NB4 (cell line): ENCODE measurements at regions not wholly inside any gene's neighbourhood (a gene's known extent, or its start where the extent isn't known, plus 50 kb on each side); places are given as distances from the start of the nearest gene placed in this dataset.

Experiments used
- DNase-seq: peaks from one replicate; pipeline ENCODE4 v3.0.0; 2010; ENCODE audit warnings: low read depth
- H3K4me3 ChIP-seq: one replicate; pipeline ENCODE4 v1.5.1; 2011; ENCODE audit warnings: mild to moderate bottlenecking, low read depth, low read length, moderate library complexity
- MYC ChIP-seq: IDR thresholded peaks from 2 replicates; pipeline ENCODE4 v1.6.1; 2011; ENCODE audit warnings: low read depth, low read length
- POLR2A ChIP-seq: IDR thresholded peaks from 2 replicates; pipeline ENCODE4 v1.6.1; 2011; ENCODE audit warnings: mild to moderate bottlenecking; ENCODE audit not compliant: insufficient read length; ENCODE audit errors: extremely low read depth
- TF ChIP-seq, protein P1 (sequence below): IDR thresholded peaks from one replicate; pipeline ENCODE4 v1.5.1; 2012; ENCODE audit warnings: low read depth, low read length
- TF ChIP-seq, protein P2 (sequence below): IDR thresholded peaks from 2 replicates; pipeline ENCODE4 v1.6.1; 2011; ENCODE audit warnings: low read depth, low read length

DNA sequence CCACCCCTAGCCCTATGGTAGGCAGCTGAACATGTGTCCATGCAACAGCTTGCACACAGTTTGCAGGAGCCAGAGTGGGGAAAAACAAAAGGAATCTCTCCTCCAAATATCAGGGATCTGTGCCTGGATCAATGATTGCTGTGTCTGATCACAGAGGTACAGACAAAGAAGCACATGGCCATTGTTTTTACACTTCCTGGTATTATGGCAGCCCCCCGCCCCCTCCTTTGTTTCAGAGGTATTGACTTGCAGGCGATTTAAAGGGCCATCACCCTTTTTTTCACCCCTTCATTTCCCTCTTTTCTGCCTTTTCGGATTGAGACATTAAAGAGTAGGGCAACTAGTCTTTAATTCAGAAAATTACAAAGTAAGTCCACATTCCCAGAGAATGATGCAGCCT is 453.0 kb upstream of the LUZP2 start:
- DNase-seq: no peak

DNA sequence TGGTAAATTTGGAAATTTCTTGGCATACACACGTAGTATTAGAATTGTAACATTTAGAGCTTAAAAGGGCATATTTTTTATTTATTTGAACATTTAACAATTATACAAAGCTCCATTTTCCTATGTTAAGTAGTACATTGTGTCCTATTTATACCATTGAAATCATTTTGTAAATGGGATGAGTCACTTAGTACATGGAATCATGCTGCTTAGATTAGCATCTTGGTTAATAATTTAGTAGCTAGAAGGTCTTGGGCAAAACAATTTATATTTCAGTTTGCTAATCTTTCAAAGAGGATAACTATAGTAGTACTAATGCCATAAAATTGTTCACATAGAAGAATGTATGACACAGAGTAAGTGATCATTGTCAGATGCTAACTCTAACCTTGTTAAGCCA is 450.1 kb upstream of the LUZP2 start:
- TF ChIP-seq MYC (no peak), POLR2A (no peak)
- TF ChIP-seq, protein P1, sequence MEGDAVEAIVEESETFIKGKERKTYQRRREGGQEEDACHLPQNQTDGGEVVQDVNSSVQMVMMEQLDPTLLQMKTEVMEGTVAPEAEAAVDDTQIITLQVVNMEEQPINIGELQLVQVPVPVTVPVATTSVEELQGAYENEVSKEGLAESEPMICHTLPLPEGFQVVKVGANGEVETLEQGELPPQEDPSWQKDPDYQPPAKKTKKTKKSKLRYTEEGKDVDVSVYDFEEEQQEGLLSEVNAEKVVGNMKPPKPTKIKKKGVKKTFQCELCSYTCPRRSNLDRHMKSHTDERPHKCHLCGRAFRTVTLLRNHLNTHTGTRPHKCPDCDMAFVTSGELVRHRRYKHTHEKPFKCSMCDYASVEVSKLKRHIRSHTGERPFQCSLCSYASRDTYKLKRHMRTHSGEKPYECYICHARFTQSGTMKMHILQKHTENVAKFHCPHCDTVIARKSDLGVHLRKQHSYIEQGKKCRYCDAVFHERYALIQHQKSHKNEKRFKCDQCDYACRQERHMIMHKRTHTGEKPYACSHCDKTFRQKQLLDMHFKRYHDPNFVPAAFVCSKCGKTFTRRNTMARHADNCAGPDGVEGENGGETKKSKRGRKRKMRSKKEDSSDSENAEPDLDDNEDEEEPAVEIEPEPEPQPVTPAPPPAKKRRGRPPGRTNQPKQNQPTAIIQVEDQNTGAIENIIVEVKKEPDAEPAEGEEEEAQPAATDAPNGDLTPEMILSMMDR: no peak
- TF ChIP-seq, protein P2, sequence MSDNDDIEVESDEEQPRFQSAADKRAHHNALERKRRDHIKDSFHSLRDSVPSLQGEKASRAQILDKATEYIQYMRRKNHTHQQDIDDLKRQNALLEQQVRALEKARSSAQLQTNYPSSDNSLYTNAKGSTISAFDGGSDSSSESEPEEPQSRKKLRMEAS: no peak
- DNase-seq: no peak
- no peak overlapping the region for H3K4me3 ChIP-seq

More for the DNA sequence above, 453.0 kb upstream of the LUZP2 start:
- no peak for TF ChIP-seq POLR2A
- TF ChIP-seq, protein P2: no peak
- TF ChIP-seq, protein P1: no peak
- no peak for TF ChIP-seq MYC
- H3K4me3 ChIP-seq: no peak overlapping the region

DNA sequence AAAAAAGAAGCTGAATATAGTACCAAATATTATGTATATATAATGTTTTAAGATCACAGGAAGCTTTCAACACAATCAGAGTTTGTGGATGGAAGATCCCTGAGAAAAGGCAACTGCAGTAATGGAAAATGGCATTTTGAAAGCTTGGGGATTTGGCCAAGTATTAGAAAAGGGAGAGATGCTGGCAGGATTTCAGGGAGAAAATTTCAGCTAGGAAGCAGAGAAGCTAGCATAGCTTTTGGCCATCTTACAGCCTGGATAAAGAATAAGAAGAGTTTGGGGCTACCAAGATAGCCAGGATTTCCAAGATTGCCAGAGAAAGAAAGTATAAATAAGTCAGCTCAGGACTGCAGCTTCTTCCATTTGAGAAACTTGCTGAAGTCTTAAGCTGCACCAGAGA is 440.8 kb upstream of the LUZP2 start:
- DNase-seq: no peak
- TF ChIP-seq, protein P2: no peak
- TF ChIP-seq, protein P1: no peak
- H3K4me3 ChIP-seq: no peak overlapping the region

DNA sequence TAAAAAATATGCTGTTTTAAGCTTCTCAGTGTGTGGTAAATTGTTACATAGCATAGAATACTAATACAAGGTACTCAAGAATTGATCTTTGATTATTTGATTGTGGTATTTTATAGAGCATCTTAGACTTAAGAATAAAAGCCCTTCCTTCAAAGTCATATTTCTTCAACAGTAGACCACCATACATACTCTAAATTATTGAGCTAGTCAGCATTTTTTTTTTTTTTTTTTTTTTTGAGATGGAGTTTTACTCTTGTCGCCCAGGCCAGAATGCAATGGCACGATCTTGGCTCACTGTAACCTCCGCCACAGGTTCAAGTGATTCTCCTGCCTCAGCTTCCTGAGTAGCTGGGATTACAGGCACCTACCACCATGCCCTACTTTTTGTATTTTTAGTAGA is 436.7 kb upstream of the LUZP2 start:
- TF ChIP-seq POLR2A (no peak), MYC (no peak)
- TF ChIP-seq, protein P1: no peak
- TF ChIP-seq, protein P2: no peak
- DNase-seq: no peak
- H3K4me3 ChIP-seq: no peak overlapping the region

DNA sequence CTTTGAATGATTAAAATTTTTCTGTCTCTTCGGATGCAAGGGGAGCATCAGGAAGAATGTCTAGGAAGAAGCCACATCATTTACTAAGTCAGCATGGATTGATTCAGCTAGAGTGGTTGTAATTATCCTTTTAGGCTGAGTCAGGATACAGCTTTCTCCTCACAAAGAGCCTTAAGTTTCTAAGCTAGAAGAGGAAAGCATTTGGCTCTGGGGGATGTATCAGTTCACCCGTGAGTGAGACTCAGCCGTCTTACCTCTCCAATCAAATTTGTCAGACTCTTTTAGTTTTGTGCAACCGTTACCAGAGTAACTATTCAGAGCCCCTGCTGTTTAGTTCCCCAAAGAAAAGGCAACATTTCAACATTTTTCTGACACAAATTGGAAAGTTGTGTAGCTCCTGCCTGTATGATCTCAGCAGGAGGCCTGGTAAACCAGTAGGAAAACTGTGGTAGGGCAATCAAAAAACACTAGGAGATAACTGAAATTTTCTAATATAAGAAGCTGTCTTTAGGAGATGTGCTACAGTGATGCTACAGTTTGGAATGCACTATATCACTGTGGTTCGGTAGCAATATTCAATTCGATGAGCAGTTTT is 432.4 kb upstream of the LUZP2 start:
- H3K4me3 ChIP-seq: no peak overlapping the region
- TF ChIP-seq, protein P1: no peak
- TF ChIP-seq POLR2A: no peak
- TF ChIP-seq MYC: no peak
- TF ChIP-seq, protein P2: no peak
- DNase-seq: no peak

DNA sequence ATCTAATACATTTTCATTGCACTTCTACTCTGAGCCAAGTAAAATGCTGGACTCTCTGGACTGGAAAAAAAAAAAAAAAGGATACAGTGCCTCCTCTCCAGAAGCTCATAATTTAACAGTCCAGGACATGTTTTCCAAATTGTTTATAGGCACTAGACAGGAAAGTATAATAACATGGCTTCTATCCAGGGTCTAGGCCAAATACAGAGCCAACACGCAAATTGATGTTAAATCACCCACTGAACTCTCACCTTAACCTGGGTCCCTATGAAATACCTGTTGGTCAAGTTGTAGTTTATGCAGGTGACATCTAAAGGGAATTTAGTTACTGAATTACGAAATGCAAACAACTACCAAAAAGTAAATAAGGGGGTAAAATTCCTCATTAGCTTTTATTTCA is 428.7 kb upstream of the LUZP2 start:
- TF ChIP-seq, protein P1: no peak
- TF ChIP-seq, protein P2: no peak
- TF ChIP-seq POLR2A (no peak), MYC (no peak)
- no peak overlapping the region for H3K4me3 ChIP-seq
- no peak for DNase-seq
